ENCODE measurements at regions not wholly inside any gene's neighbourhood (a gene's known extent, or its start where the extent isn't known, plus 50 kb on each side); places are given as distances from the start of the nearest gene placed in this dataset.
A peak's percentile ranks its signal among the peaks of the same experiment; 100 is the strongest.

- FAIRE-seq (no peak), DNase-seq (ENCODE audit: low read depth in 1 of 2, low spot score in 1 of 2) (no peak), ATAC-seq (no peak)
- H3K9me3 ChIP-seq = no peaks in the 10 kb centered on the region
- TF ChIP-seq EHF (CRISPR knock-in tag; IDR thresholded peaks at IDR 0.05) (no peak), HES2 (IDR thresholded peaks at IDR 0.05) (no peak), FOXS1 (CRISPR knock-in tag; IDR thresholded peaks at IDR 0.05) (no peak), NFE2L2 (conservative IDR thresholded peaks at IDR 0.05; ENCODE audit: low read length) (no peak), FOSL2 (IDR thresholded peaks at IDR 0.05) (no peak), FOSL2 (CRISPR knock-in tag; IDR thresholded peaks at IDR 0.05) (no peak), MYC (IDR thresholded peaks at IDR 0.05; ENCODE audit: borderline replicate concordance, low read length) (no peak), JUN (IDR thresholded peaks at IDR 0.05) (no peak), CBX2 (IDR thresholded peaks at IDR 0.05; ENCODE audit: borderline replicate concordance, low read depth) (no peak), RCOR1 (IDR thresholded peaks at IDR 0.05; ENCODE audit: low read depth, low read length) (no peak), HDAC2 (IDR thresholded peaks at IDR 0.05) (no peak), ESRRA (IDR thresholded peaks at IDR 0.05; ENCODE audit: borderline replicate concordance, low read length) (no peak), HOXB5 (CRISPR knock-in tag; IDR thresholded peaks at IDR 0.05) (no peak), E2F6 (IDR thresholded peaks at IDR 0.05; ENCODE audit: borderline replicate concordance, low read depth) (no peak), CHD2 (IDR thresholded peaks at IDR 0.05; ENCODE audit: low read length, partially characterized antibody) (no peak), PBX3 (IDR thresholded peaks at IDR 0.05) (no peak), NR3C1 (IDR thresholded peaks at IDR 0.05) (no peak), TP53 (CRISPR knock-in tag; IDR thresholded peaks at IDR 0.05) (no peak)
- WGBS (ENCODE audit: missing lambda C conversion rate) = 90% methylated on average over 9 of the region's 9 CpGs
- POLR2A ChIA-PET = no interaction called here
- no peak overlapping the region for H3K4me3 ChIP-seq
- peaks cover 66% of the 10 kb centered on the region for H3K4me1 ChIP-seq
- H3K4me2 ChIP-seq = peak overlapping the region; percentile 87
- peak overlapping the region; percentile 87 to 90 for H3K27ac ChIP-seq
- CTCF ChIA-PET = interaction anchor here (1.9 kb wide), 1 partner anchor 86 kb away, joined by 6 read pairs; no protein-coding TSS in a partner anchor
Observed at GRCh38 chr2:216317831-216318520, 54.3 kb downstream of the MARCHF4 start.

- peak; percentile 93 to 94 for ATAC-seq
- TF ChIP-seq TP53 (CRISPR knock-in tag; IDR thresholded peaks at IDR 0.05) (no peak), POLR2AphosphoS2 (conservative IDR thresholded peaks at IDR 0.05; ENCODE audit: low read length) (no peak), SREBF2 (IDR thresholded peaks at IDR 0.05) (no peak), JUNB (IDR thresholded peaks at IDR 0.05) (peak; percentile 50; the same call in 1 of the 2 replicates), EHF (CRISPR knock-in tag; IDR thresholded peaks at IDR 0.05) (no peak), HOXA7 (CRISPR knock-in tag; IDR thresholded peaks at IDR 0.05) (no peak), RCOR1 (IDR thresholded peaks at IDR 0.05; ENCODE audit: low read depth, low read length) (no peak), ZNF302 (CRISPR knock-in tag; IDR thresholded peaks at IDR 0.05) (no peak), CBX2 (IDR thresholded peaks at IDR 0.05; ENCODE audit: borderline replicate concordance, low read depth) (no peak), CEBPB (IDR thresholded peaks at IDR 0.05) (no peak), MYC (IDR thresholded peaks at IDR 0.05; ENCODE audit: borderline replicate concordance, low read length) (no peak), CHD2 (IDR thresholded peaks at IDR 0.05; ENCODE audit: low read length, partially characterized antibody) (no peak), NR3C1 (IDR thresholded peaks at IDR 0.05) (no peak), RFX5 (IDR thresholded peaks at IDR 0.05) (no peak), SMC3 (IDR thresholded peaks at IDR 0.05) (no peak), FOSB (CRISPR knock-in tag; IDR thresholded peaks at IDR 0.05) (no peak), HES2 (IDR thresholded peaks at IDR 0.05) (no peak), FOSL2 (IDR thresholded peaks at IDR 0.05) (peak; percentile 79), FOSL2 (CRISPR knock-in tag; IDR thresholded peaks at IDR 0.05) (peak; percentile 78), ESRRA (IDR thresholded peaks at IDR 0.05; ENCODE audit: borderline replicate concordance, low read length) (no peak), KDM5A (IDR thresholded peaks at IDR 0.05) (no peak), HOXB5 (CRISPR knock-in tag; IDR thresholded peaks at IDR 0.05) (no peak), GATA3 (IDR thresholded peaks at IDR 0.05; ENCODE audit: borderline replicate concordance) (no peak), ZSCAN20 (CRISPR knock-in tag; IDR thresholded peaks at IDR 0.05) (no peak), NFE2L2 (conservative IDR thresholded peaks at IDR 0.05; ENCODE audit: low read length) (no peak), RARB (CRISPR knock-in tag; IDR thresholded peaks at IDR 0.05) (no peak), E2F6 (IDR thresholded peaks at IDR 0.05; ENCODE audit: borderline replicate concordance, low read depth) (no peak)
- TF ChIP-seq, protein P1, sequence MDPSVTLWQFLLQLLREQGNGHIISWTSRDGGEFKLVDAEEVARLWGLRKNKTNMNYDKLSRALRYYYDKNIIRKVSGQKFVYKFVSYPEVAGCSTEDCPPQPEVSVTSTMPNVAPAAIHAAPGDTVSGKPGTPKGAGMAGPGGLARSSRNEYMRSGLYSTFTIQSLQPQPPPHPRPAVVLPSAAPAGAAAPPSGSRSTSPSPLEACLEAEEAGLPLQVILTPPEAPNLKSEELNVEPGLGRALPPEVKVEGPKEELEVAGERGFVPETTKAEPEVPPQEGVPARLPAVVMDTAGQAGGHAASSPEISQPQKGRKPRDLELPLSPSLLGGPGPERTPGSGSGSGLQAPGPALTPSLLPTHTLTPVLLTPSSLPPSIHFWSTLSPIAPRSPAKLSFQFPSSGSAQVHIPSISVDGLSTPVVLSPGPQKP (IDR thresholded peaks at IDR 0.05; ENCODE audit: low read depth, low read length) = no peak
Observed at GRCh38 chr2:216316743-216317142, 55.5 kb downstream of the MARCHF4 start.

More at GRCh38 chr2:216316743-216317142, 55.5 kb downstream of the MARCHF4 start:
- no peak overlapping the region for H3K4me3 ChIP-seq
- no peaks in the 10 kb centered on the region for H3K9me3 ChIP-seq
- FAIRE-seq = peak; percentile 49
- CTCF ChIA-PET = interaction anchor here (0.6 to 1.9 kb wide), 3 partner anchors 11 to 88 kb away, joined by 3 to 6 read pairs (median 3); no protein-coding TSS in a partner anchor
- 6% methylated on average over 2 of the region's 2 CpGs for WGBS (ENCODE audit: missing lambda C conversion rate)
- peak overlapping the region; percentile 87 to 90 for H3K27ac ChIP-seq
- H3K4me2 ChIP-seq = peak overlapping the region; percentile 87
- POLR2A ChIA-PET = no interaction called here
- DNase-seq (ENCODE audit: low read depth in 1 of 2, low spot score in 1 of 2) = peak; percentile 83 to 85
- H3K4me1 ChIP-seq = peaks cover 66% of the 10 kb centered on the region
